ENCODE measurements at regions not wholly inside any gene's neighbourhood (a gene's known extent, or its start where the extent isn't known, plus 50 kb on each side); places are given as distances from the start of the nearest gene placed in this dataset.

- TF ChIP-seq CTCF (IDR thresholded peaks at IDR 0.05; ENCODE audit: low read depth, low read length) (no peak), EZH2phosphoT487 (IDR thresholded peaks at IDR 0.05; ENCODE audit: low read depth) (no peak)
Observed at GRCh38 chr9:78954286-78954685, 617.5 kb upstream of the TLE4 start.
